Stimulated activated CD8-positive, alpha-beta memory T cell treated with anti-CD3 and anti-CD28 coated beads, Interleukin-7, amount 100 ng/mL, for 1 hour (primary cell): ENCODE measurements at regions not wholly inside any gene's neighbourhood (a gene's known extent, or its start where the extent isn't known, plus 50 kb on each side); places are given as distances from the start of the nearest gene placed in this dataset.
"Not testable (repeated sequence)": the region's sequence is repeated elsewhere in the genome, so short reads cannot be mapped to it uniquely, and the experiment has no call there.

ENCODE experiments used
- DNase-seq, 2 donors: peaks; one replicate each; pipeline ENCODE4 v3.0.0-alpha.2; 2020; ENCODE audit warnings: low read depth in 2 of 2

DNA sequence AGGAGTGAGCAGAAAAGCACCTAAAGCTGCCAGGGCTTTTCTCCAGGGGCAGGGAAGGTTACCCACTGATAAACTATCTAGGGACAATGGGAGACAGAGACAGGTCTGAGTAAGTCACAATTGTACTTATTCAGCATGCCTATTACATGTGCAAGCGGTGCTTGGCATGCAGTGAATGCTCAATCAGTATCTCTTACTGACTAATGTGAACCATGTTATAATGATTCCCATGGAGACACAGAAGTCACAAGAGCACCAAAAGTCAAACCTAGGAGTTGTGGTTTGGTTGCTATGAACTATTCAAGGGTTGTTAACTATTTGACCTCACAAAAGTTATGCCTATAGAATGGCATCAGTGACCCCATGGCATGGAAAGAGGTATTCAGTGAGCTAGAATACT lies 50.0 kb upstream of the RASGRP1 start:
- DNase-seq, result no peak

DNA sequence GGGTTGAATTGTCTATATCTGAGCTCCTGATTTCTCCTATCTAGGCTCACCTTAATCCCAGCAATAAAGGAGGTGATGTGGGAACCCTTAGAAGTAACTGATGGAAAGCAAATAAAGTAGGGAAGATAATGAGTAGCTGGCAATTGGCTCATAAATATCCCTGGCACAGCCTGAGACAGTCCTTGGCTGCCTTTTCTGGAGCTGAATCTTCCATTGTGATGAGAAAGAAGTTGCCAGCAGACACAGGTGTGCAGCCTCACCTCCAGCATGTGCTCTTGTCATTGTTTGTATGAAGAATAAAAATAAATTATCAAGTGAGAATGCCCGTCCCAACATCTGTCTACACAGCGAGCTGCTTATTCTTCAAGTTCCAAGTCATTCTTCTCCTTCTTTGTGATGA lies 53.2 kb upstream of the RASGRP1 start:
- no peak for DNase-seq

DNA sequence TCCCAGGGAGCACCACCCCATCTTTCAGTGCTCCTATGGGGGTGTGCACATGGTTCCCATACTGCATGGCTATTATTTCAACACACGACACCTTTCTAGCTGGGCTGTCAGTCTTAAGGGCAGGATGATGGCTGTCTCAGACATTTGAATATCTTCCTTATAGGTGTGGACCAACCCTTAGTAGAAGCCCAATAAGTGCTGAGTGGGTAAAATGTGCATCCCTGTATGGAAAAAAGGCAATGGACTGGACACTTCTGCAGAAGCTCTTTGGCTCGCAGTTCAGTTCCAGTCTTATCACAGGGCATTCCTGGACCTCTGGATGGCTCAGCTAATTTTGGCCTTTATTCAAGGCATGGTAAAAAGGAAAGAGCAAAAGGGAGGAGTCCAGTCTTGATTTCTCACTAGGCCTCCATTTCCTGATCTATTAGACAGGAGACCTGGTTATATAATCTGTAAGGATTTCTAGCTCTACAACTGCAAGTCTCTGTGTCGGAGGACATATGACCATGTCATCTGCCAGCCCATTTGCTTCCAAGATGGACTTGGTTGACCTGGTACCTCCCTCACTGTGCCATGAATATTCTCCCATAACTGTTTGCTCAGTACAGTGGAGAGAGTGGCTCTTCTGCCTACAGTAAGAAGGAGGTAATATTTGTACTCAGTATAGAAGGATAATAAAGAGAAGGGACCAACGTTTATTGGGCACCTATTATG lies 53.8 kb upstream of the RASGRP1 start:
- DNase-seq, result no peak

DNA sequence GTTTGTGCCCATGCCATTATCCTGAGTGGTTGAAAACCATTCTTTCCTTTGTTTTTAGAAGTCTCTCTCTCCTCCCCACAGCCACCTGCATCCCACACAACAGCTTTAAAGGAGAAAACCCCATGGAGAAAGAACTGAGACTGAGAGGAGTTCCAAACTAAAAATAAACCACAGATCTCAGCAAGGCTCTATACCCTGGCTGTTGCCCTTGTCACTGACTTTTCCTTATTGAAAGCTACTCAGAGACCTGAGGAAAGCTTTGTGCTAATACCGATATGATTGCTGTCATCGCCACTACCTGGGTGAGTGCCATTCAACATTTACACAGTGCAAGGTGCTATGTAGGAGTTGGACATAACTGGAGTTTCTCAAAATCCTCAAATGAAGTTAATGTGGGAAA lies 55.5 kb upstream of the RASGRP1 start:
- no peak for DNase-seq

DNA sequence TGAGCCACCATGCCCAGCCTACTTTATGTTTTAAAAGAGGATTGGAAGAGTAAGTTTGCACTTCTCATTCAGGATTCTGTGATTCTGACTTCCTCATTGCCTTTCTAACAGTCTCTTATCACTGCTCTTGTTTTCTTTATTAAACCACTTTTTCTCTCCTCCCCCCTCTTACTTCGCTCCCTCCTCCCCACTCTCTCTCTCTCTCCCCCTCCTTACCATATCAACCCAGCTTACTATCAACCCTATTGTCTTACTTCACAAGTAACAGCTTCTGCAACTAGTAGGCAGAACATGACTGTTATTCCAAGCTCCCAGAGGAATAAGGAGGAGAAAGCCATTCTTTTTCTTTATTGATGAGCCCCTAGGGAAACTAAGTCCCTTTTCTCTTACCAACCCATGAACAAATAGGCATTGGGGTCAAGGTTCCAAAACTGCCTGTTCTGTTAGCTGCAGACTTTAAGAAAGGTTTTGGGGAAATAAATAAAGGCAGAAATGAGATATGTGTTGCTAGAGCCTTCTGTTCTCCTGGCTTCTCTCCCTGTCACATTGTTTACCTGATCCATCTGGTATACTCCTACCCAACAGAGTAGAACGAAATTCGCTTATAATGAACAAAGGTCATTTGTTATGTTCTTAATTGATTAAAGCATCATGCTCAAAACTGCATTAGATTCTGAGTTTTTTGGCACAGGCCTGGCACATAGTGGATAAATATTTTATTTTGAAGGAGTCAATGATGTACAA lies 56.4 kb upstream of the RASGRP1 start:
- DNase-seq, result no peak

DNA sequence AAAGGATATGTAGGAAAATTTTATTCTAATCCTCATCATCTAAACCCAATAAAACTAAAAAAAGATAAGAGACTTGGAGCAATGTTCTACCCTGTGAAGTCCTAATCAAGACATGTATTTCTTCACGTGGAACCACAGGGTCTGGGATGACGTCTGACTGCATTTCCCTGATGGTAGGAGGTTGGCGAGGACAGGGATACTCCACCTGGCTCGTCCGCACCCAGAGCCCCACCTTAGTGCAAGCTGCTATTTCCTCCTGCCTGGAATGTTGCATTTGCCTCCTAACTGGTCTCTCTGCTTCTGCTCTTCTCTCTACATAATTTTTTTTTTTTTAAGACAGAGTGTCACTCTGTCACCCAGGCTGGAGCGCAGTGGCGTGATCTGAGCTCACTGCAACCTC lies 57.7 kb upstream of the RASGRP1 start:
- no peak for DNase-seq

DNA sequence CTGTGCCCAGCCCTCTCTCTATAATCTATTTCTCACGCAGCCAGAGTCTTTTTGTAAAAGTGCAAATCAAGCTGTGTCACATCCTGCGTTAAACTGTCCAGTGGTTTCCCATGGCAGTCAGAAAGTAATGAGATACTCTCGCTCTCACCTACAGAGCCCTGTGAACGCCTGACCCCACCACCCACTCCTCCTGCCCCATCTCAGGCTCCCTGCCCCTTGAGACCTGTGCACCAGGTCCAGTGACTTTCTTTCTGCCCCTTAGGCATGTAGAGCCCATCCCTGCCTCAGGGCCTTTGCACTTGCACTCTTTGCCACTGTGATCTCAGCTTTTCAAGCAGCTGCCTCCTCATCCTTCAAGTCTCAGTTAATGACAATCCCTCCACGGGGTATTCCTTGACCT lies 58.3 kb upstream of the RASGRP1 start:
- DNase-seq, result no peak

DNA sequence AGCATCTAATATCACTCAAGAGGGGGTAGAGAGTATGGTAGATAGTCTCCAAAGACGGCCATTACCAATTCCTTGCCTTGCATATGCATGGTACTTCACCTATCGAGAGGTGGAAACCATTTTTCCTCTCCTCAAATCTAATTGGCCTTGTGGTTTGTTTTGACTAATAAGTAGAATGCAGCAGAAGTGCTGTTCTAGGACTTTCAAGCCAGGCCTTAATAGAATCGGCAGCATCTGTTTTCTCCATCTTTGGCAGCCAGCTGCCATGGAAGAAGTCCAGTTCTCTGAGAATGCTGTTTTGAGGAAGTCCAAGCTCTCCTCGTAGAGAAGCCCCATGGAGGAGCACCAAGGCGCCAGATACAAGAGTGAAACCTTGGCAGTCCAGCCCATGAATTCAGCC lies 59.1 kb upstream of the RASGRP1 start:
- DNase-seq, result no peak

DNA sequence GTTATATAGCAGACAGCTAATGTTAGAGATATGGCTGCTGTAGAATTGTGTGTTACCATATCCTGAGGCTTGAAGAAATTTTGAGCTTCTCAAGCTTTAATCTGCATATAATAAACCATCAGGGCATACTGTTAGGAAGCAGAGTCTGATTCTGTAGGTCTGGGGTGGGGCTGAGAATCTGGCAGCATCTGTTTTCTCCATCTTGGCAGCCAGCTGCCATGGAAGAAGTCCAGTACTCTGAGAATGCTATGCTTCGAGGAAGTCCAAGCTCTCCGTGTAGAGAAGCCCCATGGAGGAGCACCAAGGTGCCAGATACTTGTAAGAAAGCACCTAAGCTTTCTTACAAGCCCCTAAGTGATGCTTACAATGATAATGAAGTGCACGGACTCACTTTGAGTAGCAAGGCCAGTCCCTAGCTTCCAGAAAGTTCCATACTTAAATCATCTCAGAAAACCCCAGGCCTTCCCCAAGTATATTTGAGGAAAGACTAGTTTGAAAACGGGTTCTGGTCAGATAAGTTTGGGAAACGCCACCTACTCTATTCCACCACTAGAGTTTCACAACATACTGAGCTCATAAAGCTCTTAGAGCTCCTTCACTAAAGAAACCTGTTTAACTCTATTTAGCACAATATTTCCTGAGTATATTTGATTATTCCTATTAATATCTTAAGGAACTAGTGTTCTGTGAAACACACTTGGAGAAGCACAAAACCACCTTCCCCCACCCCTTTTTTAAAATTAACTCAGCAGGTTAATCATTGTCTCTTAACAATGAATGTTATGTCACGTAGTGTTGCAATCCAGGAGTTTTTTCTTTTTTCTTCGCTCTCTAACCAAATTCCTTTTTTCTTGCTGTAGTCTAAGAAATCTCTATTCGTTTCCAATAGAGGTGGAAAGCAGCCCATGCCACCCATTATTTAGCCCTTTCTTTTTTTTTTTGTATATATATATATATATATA lies 59.9 kb upstream of the RASGRP1 start:
- no peak for DNase-seq

DNA sequence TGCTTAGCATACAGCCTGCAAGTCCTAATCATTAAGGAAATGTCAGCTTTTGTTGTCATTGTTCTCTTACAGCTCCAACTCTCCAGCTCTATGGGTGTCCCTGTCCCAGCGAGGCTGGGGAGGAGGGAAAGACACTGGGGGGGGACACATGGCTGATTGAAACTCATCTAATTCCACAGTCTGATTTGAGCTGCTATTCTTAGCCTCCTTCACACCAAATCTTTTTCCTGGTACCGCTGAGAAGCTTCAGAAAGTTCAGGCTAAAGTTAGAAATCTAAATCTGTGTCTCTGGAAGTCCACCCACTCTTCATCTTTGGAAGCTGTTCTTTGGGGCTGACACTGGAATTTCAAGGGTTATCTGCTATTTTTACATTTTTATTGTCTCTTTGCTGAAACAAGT lies 61.3 kb upstream of the RASGRP1 start:
- no peak for DNase-seq

DNA sequence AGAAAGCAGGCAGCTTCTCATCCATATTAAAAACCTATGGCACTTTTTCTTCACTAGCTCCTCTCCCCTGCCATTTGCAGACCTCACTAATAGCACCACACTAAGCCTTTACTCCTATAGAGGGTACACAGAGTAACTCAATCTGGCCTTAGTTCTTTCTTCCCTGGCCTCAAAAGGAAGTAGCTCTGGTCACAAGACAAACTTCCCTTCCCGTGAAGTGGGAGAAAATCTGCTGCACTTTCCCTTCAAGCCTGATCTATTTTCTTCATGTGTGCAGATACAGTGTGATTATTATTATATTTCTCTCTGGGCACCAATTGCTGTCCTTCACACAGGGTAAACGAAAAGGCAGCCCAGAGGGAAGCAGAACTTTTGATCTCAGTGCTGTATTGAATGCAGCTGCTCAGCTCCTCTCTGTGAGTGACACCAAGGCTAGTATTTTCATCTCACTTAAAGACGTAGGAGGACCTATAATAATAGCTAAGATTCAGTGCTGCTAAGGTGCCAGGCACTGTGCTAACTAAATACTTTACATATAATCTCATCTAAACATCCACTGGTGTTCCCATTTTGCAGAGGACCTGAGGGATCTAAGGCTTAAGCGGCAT lies 61.9 kb upstream of the RASGRP1 start:
- no peak for DNase-seq

DNA sequence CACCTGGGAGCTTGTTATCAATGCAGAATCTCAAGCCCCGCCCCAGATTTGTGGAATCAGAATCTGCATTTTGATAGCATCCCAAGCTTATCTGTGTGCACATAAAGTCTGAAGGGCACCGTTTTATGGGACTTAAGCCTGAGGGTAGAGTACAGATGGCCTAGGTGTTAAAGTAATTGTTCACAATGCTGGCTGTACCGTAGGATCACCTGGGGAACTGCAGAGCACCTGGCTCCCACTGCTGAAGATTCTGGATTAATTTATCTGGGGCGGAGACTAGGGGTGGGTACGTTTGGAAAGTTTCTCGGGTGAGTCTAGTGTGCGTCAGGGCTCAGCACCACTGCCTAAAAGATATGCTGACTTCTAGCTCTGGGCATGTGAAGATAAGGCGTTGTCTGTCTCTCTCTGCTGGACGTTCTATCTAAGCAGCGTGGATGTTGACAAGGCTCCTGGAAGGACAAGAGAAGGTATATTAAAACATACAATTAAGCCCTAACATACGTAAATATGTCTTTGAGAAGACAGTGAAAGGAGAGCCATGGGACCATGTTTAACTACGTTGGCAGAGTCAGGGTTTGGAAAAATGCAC lies 63.2 kb upstream of the RASGRP1 start:
- no peak for DNase-seq

DNA sequence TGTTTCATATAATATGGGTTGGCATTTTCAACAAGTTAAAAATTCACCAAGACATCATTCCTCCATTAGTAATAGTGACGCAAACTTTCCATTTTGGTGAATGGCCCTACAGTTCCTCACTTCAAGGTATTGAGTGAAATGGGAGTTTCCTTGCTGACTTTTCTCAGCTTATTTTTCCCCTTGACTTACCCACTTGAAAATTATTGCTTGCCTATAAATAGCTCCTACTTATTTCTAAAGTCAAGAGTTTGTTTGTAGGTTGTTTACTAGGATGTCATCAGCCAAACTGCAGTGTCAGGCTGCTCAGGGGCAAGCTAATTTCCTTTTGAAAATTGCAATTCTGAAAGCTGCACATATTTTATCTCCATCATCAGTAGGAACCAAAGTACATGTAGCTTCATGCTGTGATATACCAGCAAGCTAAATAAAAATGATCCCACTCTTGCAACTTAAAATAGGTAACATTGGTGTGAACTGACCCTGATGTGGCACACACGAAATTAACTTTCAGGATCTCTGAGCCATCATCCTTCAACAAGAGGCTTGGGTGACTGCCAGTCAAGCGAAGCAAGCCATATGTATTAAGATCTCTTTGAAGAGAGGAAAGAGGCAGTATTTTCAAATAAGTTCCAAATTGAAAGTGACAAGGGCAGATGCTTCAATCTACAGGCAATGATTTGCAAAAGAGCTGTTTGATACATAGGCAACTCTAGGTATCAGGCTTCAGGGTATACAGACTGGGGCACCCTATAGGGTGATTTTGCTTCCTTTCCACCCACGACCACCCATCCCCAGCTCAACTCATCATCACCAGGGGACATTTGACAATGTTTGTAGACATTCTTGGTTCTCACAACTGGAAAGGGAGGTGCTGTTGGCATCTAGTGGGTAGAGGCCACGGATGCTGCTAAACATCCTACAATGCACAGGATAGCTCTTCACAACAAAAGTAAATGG lies 66.8 kb upstream of the RASGRP1 start:
- no peak for DNase-seq

DNA sequence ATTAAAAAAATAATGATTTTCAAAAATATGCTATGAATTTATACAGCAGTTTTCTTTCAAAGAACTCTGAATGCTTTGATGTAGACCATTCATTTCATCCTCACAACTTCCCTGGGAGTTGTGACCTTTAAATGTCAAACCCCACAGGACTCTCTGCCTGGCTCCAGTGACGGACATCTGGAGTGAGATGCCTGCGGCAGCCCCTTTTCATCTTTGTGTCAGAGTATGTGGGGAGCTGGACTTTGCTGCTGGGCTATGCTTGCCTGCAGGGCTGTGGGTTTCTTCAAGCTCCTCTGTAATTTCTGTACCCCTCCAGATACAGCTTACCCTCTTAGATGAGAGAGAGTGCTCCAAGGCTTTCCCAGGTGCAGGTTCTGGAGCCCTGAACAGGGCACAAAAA lies 70.6 kb upstream of the RASGRP1 start:
- DNase-seq, result no peak

DNA sequence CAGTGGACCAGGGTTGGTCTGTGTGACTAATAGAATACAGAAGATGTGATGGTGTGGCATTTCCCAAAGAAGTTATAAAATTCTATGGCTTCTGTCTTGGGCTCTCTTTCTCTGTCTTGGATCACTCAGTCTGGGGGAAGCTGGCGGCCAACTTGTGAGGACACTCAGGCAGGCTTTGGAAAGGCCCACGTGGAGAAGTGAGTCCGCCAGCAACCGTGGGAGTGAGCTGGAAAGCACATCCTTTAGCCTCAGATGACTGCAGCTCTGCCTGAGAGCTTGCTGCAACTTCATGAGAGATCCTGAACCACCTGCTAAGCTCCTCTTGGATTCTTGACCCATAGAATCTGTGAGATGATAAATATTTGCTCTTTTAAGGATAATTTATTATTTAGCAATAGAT lies 72.0 kb upstream of the RASGRP1 start:
- no peak for DNase-seq

DNA sequence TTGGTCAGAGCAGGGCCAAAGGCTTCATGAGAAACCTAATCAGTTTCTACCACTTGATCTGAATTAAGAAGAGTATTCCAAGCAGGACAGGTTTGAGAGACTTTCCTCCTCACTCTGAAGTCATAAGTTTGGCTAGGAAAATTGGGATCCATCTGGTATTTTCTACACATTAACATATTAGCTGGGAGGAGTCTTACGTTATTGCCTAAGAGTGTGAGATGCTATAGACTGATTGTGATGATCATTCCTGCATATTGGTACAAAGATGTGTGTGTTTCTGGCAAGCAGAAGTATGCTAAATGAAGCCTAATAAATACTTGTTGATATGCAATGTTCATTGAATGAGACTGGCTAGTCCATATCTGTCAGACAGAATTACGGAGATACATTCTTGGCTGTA lies 73.5 kb upstream of the RASGRP1 start:
- DNase-seq, result no peak

DNA sequence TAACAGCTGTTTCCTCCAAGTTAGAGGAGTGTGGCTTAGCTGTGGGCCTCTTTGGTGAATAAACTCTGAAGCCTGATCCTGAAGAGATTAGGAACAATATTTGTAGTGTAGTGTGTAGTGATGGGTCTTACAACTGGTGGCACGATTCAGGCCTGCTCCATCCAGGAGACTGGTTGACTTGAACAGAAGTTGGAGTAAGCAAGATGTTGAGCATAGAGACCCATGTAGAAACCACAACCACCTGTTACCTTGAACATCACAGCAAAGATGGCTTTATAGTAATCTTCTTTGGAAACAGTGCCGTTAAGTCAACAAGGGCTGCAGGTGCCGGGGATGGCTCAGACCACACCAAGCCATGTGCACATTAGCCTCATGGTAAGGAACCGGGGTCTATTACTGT lies 74.2 kb upstream of the RASGRP1 start:
- DNase-seq, result no peak

DNA sequence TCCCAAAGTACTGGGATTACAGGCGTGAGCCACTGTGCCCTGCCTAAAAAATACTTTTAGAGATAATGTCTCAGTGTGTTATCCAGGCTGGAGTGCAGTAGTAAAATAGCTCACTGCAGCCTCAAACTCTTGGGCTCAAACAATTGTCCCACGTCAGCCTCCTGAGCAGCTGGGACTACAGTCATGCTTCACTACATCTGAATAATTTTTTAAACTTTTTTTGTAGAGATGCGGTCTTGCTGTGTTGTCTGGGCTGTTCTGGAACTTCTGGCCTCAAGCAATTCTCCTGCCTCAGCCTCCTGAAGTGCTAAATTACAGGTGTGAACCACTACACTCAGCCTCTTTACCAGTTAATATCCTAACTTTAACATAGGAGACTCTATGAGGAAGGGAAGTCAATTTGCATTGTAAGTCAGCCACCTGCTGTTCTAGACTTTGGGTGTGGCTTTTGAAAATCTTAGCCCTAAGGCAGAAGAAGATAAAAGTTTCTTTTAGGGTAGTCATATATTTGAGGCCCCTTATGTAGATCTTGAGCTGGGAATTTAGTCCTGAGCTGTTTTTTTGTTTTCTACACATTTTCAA lies 78.2 kb upstream of the RASGRP1 start:
- no peak for DNase-seq

DNA sequence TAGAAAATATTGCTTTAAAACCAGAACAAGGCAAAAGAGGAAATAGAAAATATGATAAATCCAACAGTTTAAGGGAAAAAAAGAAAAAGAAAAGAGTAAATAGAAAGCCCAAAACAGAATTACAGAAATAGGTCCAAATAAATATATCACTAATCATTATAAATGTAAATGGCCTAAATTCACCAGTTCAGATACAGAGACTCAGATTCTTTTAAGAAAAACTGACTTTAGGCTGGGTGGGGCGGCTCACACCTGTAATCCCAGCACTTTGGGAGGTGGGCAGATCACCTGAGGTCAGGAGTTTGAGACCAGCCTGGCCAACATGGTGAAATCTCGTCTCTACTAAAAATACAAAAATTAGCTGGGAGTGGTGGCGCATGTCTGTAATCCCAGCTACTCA lies 79.7 kb upstream of the RASGRP1 start:
- DNase-seq, result not testable (repeated sequence)

DNA sequence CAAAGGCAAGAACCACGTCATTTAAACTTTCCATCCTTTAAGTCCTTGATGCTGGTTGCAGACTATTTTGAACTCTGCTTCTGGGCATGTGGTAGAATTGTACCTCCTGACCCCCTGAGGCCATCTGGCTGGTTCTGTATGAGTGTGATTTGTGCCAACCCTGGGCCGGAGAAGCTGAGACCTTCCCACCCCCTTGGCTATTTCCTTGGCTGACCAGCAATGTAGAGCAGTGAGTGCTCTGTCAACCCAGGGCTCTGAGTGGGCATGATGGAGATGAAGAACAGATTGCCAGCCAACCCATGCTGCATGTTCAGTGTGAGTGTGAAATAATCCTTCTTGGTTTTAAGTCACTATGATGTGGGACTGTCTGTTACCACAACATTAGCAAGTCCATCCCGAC lies 82.1 kb upstream of the RASGRP1 start:
- DNase-seq, result no peak
